Endothelial cell of umbilical vein (primary cell): ENCODE measurements at regions not wholly inside any gene's neighbourhood (a gene's known extent, or its start where the extent isn't known, plus 50 kb on each side); places are given as distances from the start of the nearest gene placed in this dataset.

Experiments used
- BruUV-seq: library from RNA; stranded (reverse); fragments of 400-500 nt; replicated peaks from 2 replicates; lab custom pipeline; 2021; lab: Mats Ljungman, UMichigan
- CTCF ChIA-PET: fragments of 300-600, 350-600 bp; sonication (Branson Sonifier 250); formaldehyde crosslinking; loops from one replicate; lab custom pipeline; 2021; ENCODE audit warnings: antibody characterized with exemption, inconsistent platforms; lab: Charles Lee
- POLR2A ChIA-PET: fragments of 300-600, 350-600 bp; sonication (Branson Sonifier 250); formaldehyde crosslinking; loops from one replicate; lab custom pipeline; 2021; ENCODE audit warnings: antibody characterized with exemption, inconsistent platforms; lab: Charles Lee
- DNase-seq: peaks from one replicate; pipeline ENCODE4 v3.0.0-alpha.2; 2011; ENCODE audit warnings: low read depth, low spot score
- FAIRE-seq: peaks from 2 replicates; lab custom pipeline; 2011; peaks lifted over from hg19 to GRCh38; lab: Jason Lieb, UNC
- H2AFZ ChIP-seq: 2 replicates; pipeline ENCODE4 v1.6.0; 2012; ENCODE audit warnings: low read depth, low read length, control low read depth, inconsistent platforms
- H3K27ac ChIP-seq: 2 replicates; pipeline ENCODE4 v1.5.1; 2011; ENCODE audit warnings: low read depth, mild to moderate bottlenecking, control low read depth, low read length, moderate library complexity; ENCODE audit not compliant: insufficient read depth
- H3K27me3 ChIP-seq, 2 experiments: 2 replicates each; pipeline versions ENCODE4 v1.6.0 to v1.6.1; 2011; ENCODE audit warnings: low read length in 2 of 2, mixed read lengths in 1 of 2; ENCODE audit not compliant: control insufficient read depth in 2 of 2, insufficient read depth in 2 of 2
- H3K36me3 ChIP-seq, 2 experiments: 2 replicates in 1 of 2; 3 replicates in 1 of 2; pipeline ENCODE4 v1.5.1; 2011; ENCODE audit warnings: low read length in 2 of 2, mild to moderate bottlenecking in 1 of 2, moderate library complexity in 1 of 2; ENCODE audit not compliant: control insufficient read depth in 2 of 2, insufficient read depth in 2 of 2; ENCODE audit errors: extremely low read depth in 1 of 2
- H3K4me1 ChIP-seq: 3 replicates; pipeline ENCODE4 v1.5.1; 2011; ENCODE audit warnings: mild to moderate bottlenecking, low read length; ENCODE audit not compliant: control insufficient read depth, insufficient read depth; ENCODE audit errors: extremely low read depth
- H3K4me2 ChIP-seq: 2 replicates; pipeline ENCODE4 v1.6.1; 2011; ENCODE audit warnings: low read length, control low read depth, mixed read lengths; ENCODE audit not compliant: insufficient read depth
- H3K4me3 ChIP-seq, 3 experiments: fragments of 200-600 bp in 1 of 3; sonication (generic), shearing (Covaris generic) in 1 of 3; replicated peaks in 1 of 3; 2 replicates each; pipeline ENCODE4 v1.5.1; 2011 to 2016; ENCODE audit warnings: control low read depth in 3 of 3, low read length in 3 of 3, mild to moderate bottlenecking in 2 of 3, inconsistent platforms in 1 of 3, low read depth in 1 of 3, moderate library complexity in 1 of 3; ENCODE audit not compliant: insufficient read depth in 1 of 3
- H3K79me2 ChIP-seq: 2 replicates; pipeline ENCODE4 v1.6.0; 2012; ENCODE audit warnings: low read length, inconsistent platforms; ENCODE audit not compliant: control insufficient read depth, insufficient read depth
- H3K9ac ChIP-seq: replicated peaks from 2 replicates; pipeline ENCODE3; 2011; ENCODE audit warnings: low read length, control low read depth; ENCODE audit not compliant: insufficient read depth; ENCODE audit errors: extremely low read depth
- H3K9me1 ChIP-seq: replicated peaks from 3 replicates; pipeline ENCODE4 v1.6.0; 2011; ENCODE audit warnings: mild to moderate bottlenecking, low read length; ENCODE audit not compliant: control insufficient read depth, insufficient read depth; ENCODE audit errors: extremely low read depth
- H3K9me3 ChIP-seq: replicated peaks from 2 replicates; pipeline ENCODE4 v1.5.1; 2012; ENCODE audit warnings: low read length, inconsistent platforms; ENCODE audit not compliant: control insufficient read depth, insufficient read depth
- H4K20me1 ChIP-seq: replicated peaks from 2 replicates; pipeline ENCODE3; 2011; ENCODE audit warnings: mild to moderate bottlenecking, low read length; ENCODE audit not compliant: control insufficient read depth, insufficient read depth; ENCODE audit errors: extremely low read depth
- EZH2 ChIP-seq: IDR thresholded peaks from 2 replicates; pipeline ENCODE4 v1.6.1; 2012; ENCODE audit warnings: borderline replicate concordance, low read depth, mild to moderate bottlenecking, moderate library complexity, low read length, inconsistent platforms; ENCODE audit not compliant: severe bottlenecking
- FOS ChIP-seq: IDR thresholded peaks from 2 replicates; pipeline ENCODE4 v1.6.1; 2011; ENCODE audit warnings: mild to moderate bottlenecking, low read length, moderate library complexity, borderline replicate concordance; ENCODE audit not compliant: insufficient read depth
- GATA2 ChIP-seq: IDR thresholded peaks from 2 replicates; pipeline ENCODE4 v1.7.0; 2011; ENCODE audit warnings: low read depth, mild to moderate bottlenecking, moderate library complexity, mixed read lengths, low read length; ENCODE audit not compliant: insufficient read length, insufficient read depth
- JUN ChIP-seq: IDR thresholded peaks from 2 replicates; pipeline ENCODE4 v1.6.1; 2011; ENCODE audit warnings: borderline replicate concordance, low read depth; ENCODE audit not compliant: insufficient read length, insufficient read depth
- MYC ChIP-seq: IDR thresholded peaks from one replicate; pipeline ENCODE4 v1.6.1; 2011; ENCODE audit warnings: mild to moderate bottlenecking, low read depth, low read length
- POLR2A ChIP-seq: IDR thresholded peaks from 2 replicates; pipeline ENCODE4 v1.6.1; 2012; ENCODE audit warnings: low read depth, mild to moderate bottlenecking, control low read depth, low read length
- POLR2AphosphoS5 ChIP-seq: IDR thresholded peaks from 2 replicates; pipeline ENCODE4 v1.6.1; 2012; ENCODE audit warnings: low read depth, mild to moderate bottlenecking, control low read depth, low read length, moderate library complexity; ENCODE audit not compliant: insufficient read depth
- dilution Hi-C: fragments of 300-500 bp; cut with MboI; formaldehyde crosslinking; loops from one replicate; pipeline ENCODE4 v1.15.0; 2019; ENCODE audit warnings: low sequenced_read_pairs; ENCODE audit not compliant: extremely low pct_ligation_motif_present
- intact Hi-C: fragments of 100-400 bp; cut with micrococcal nuclease; formaldehyde crosslinking; loops from one replicate; pipeline ENCODE4 v1.10.0; 2022
- TF ChIP-seq, protein P1 (sequence below), 2 donors: IDR thresholded peaks; 1 replicate in 1 of 2; 2 replicates in 1 of 2; pipeline ENCODE4 v1.5.1; 2011; ENCODE audit warnings: low read length in 2 of 2, mild to moderate bottlenecking in 2 of 2, moderate library complexity in 2 of 2, control low read depth in 1 of 2, inconsistent platforms in 1 of 2, low read depth in 1 of 2; ENCODE audit not compliant: insufficient read depth in 1 of 2; ENCODE audit errors: extremely low read depth in 1 of 2
- TF ChIP-seq, protein P2 (sequence below): IDR thresholded peaks from 2 replicates; pipeline ENCODE4 v1.6.1; 2011; ENCODE audit not compliant: insufficient read depth, insufficient read length

DNA sequence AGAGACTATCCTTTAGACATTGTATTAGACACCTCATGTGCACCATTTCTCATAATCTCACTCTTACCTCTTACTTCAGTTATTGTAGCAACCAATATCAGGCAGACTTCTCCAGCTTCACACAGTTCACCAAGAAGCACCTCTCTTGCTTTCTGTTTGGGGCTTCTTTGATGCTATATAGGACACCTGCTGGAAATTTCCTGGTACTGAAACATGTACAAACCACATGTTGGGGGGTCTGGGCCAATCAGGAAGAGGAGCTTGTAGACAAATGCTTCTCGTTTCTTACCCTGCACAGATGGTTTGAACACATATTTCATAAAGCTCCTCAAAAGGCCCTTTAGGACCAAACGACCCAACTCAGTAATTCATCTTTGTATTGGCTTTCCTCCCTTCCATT is 212.1 kb downstream of the IZUMO3 start:
- intact Hi-C loops (no loop called here), dilution Hi-C loops (no loop called here)
- no peaks in the 10 kb centered on the region for H3K4me1 ChIP-seq
- CTCF ChIA-PET = no interaction called here
- FAIRE-seq (no peak), DNase-seq (no peak)
- H4K20me1 ChIP-seq = no peaks in the 10 kb centered on the region
- no peaks in the 10 kb centered on the region for H3K9me1 ChIP-seq
- H3K9ac ChIP-seq = no peak overlapping the region
- no peak overlapping the region for H2AFZ ChIP-seq
- H3K4me3 ChIP-seq = no peak overlapping the region
- POLR2A ChIA-PET = no interaction called here
- no TSS peak for BruUV-seq
- no peak overlapping the region for H3K4me2 ChIP-seq
- H3K36me3 ChIP-seq = no peaks in the 10 kb centered on the region
- H3K9me3 ChIP-seq = peaks cover 3% of the 10 kb centered on the region
- no peaks in the 10 kb centered on the region for H3K27me3 ChIP-seq
- no peak for TF ChIP-seq FOS
- no peak for TF ChIP-seq GATA2
- TF ChIP-seq MYC = no peak
- TF ChIP-seq, protein P1, sequence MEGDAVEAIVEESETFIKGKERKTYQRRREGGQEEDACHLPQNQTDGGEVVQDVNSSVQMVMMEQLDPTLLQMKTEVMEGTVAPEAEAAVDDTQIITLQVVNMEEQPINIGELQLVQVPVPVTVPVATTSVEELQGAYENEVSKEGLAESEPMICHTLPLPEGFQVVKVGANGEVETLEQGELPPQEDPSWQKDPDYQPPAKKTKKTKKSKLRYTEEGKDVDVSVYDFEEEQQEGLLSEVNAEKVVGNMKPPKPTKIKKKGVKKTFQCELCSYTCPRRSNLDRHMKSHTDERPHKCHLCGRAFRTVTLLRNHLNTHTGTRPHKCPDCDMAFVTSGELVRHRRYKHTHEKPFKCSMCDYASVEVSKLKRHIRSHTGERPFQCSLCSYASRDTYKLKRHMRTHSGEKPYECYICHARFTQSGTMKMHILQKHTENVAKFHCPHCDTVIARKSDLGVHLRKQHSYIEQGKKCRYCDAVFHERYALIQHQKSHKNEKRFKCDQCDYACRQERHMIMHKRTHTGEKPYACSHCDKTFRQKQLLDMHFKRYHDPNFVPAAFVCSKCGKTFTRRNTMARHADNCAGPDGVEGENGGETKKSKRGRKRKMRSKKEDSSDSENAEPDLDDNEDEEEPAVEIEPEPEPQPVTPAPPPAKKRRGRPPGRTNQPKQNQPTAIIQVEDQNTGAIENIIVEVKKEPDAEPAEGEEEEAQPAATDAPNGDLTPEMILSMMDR (IDR thresholded peaks at IDR 0.05; ENCODE audit: extremely low read depth in 1 of 2, insufficient read depth in 1 of 2, low read depth in 1 of 2, low read length in 2 of 2) = no peak
- TF ChIP-seq POLR2A = no peak
- TF ChIP-seq POLR2AphosphoS5 = no peak
- no peaks in the 10 kb centered on the region for H3K79me2 ChIP-seq
- no peak overlapping the region for H3K27ac ChIP-seq

- intact Hi-C loops (no loop called here), dilution Hi-C loops (no loop called here)
- H4K20me1 ChIP-seq = no peaks in the 10 kb centered on the region
- H3K9me3 ChIP-seq = peaks cover under 1% of the 10 kb centered on the region
- TF ChIP-seq GATA2 (no peak), MYC (no peak), EZH2 (no peak), POLR2AphosphoS5 (no peak), POLR2A (no peak), FOS (no peak), JUN (no peak)
- TF ChIP-seq, protein P2, sequence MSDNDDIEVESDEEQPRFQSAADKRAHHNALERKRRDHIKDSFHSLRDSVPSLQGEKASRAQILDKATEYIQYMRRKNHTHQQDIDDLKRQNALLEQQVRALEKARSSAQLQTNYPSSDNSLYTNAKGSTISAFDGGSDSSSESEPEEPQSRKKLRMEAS = no peak
- TF ChIP-seq, protein P1 (IDR thresholded peaks at IDR 0.05; ENCODE audit: extremely low read depth in 1 of 2, insufficient read depth in 1 of 2, low read depth in 1 of 2, low read length in 2 of 2) = no peak
- POLR2A ChIA-PET = no interaction called here
- no peaks in the 10 kb centered on the region for H3K36me3 ChIP-seq
- H3K4me1 ChIP-seq = no peaks in the 10 kb centered on the region
- no peak overlapping the region for H3K4me3 ChIP-seq
- no peak for FAIRE-seq
- no peaks in the 10 kb centered on the region for H3K27me3 ChIP-seq
- H2AFZ ChIP-seq = no peak overlapping the region
- DNase-seq = no peak
- H3K4me2 ChIP-seq = no peak overlapping the region
- H3K9me1 ChIP-seq = no peaks in the 10 kb centered on the region
- H3K27ac ChIP-seq = no peak overlapping the region
- H3K79me2 ChIP-seq = no peaks in the 10 kb centered on the region
- BruUV-seq = no TSS peak
- CTCF ChIA-PET = no interaction called here
- H3K9ac ChIP-seq = no peak overlapping the region
Measured at GRCh38 chr9:24298912-24299311, 246.8 kb downstream of the IZUMO3 start.
